DND-41 (cell line): ENCODE measurements at regions not wholly inside any gene's neighbourhood (a gene's known extent, or its start where the extent isn't known, plus 50 kb on each side); places are given as distances from the start of the nearest gene placed in this dataset.

Source experiments
- ATAC-seq: fragments of 200-7000 bp; cut with Tn5 transposase; 3 replicates; pipeline ENCODE4 v1.9.1; 2021; ENCODE audit warnings: low read depth; ENCODE audit not compliant: insufficient read depth
- DNase-seq: peaks from one replicate; pipeline ENCODE4 v3.0.0-alpha.2; 2020
- H2AFZ ChIP-seq: 2 replicates; pipeline ENCODE4 v1.6.0; 2012; ENCODE audit warnings: low read depth, low read length
- H3K27ac ChIP-seq: 2 replicates; pipeline ENCODE4 v1.5.1; 2012; ENCODE audit warnings: low read length, inconsistent platforms
- H3K27me3 ChIP-seq: fragments of 200-600 bp; sonication (generic); 2 replicates; pipeline ENCODE4 v1.6.0; 2012; ENCODE audit warnings: low read length, mild to moderate bottlenecking, inconsistent platforms; ENCODE audit not compliant: insufficient read depth, poor library complexity
- H3K36me3 ChIP-seq: 2 replicates; pipeline ENCODE4 v1.5.1; 2012; ENCODE audit warnings: low read length, inconsistent platforms; ENCODE audit not compliant: insufficient read depth
- H3K4me1 ChIP-seq: 2 replicates; pipeline ENCODE4 v1.5.1; 2012; ENCODE audit warnings: mild to moderate bottlenecking, low read length; ENCODE audit not compliant: insufficient read depth
- H3K4me2 ChIP-seq: 2 replicates; pipeline ENCODE4 v1.6.0; 2012; ENCODE audit warnings: mild to moderate bottlenecking, moderate library complexity, low read length, inconsistent platforms; ENCODE audit not compliant: insufficient read depth
- H3K4me3 ChIP-seq, 2 experiments: fragments of 200-600 bp in 1 of 2; shearing (Covaris generic) in 1 of 2; 2 replicates each; pipeline ENCODE4 v1.5.1; 2012 to 2016; ENCODE audit warnings: inconsistent platforms in 2 of 2, low read length in 2 of 2, mild to moderate bottlenecking in 2 of 2, low read depth in 1 of 2, moderate library complexity in 1 of 2
- H3K79me2 ChIP-seq: 2 replicates; pipeline ENCODE4 v1.6.0; 2012; ENCODE audit warnings: low read length, inconsistent platforms; ENCODE audit not compliant: insufficient read depth
- H3K9ac ChIP-seq: 2 replicates; pipeline ENCODE4 v1.6.0; 2012; ENCODE audit warnings: low read depth, mild to moderate bottlenecking, inconsistent platforms, low read length, moderate library complexity
- H3K9me3 ChIP-seq: 2 replicates; pipeline ENCODE4 v1.5.1; 2012; ENCODE audit warnings: low read length, moderate library complexity, mild to moderate bottlenecking, inconsistent platforms; ENCODE audit not compliant: insufficient read depth, severe bottlenecking
- H4K20me1 ChIP-seq: 2 replicates; pipeline ENCODE4 v1.6.0; 2012; ENCODE audit warnings: low read length; ENCODE audit not compliant: insufficient read depth
- EZH2 ChIP-seq: IDR thresholded peaks from 3 replicates; pipeline ENCODE4 v1.6.1; 2012; ENCODE audit warnings: borderline replicate concordance, low read depth, mild to moderate bottlenecking, moderate library complexity, low read length, inconsistent platforms; ENCODE audit not compliant: severe bottlenecking
- TF ChIP-seq, protein P1 (sequence below): IDR thresholded peaks from 2 replicates; pipeline ENCODE4 v1.5.1; 2012; ENCODE audit warnings: borderline replicate concordance, low read length, moderate library complexity, mild to moderate bottlenecking; ENCODE audit not compliant: poor library complexity, severe bottlenecking; ENCODE audit errors: extremely low read depth

- H3K9me3 ChIP-seq: no peaks in the 10 kb centered on the region
- no peak overlapping the region for H3K4me2 ChIP-seq
- TF ChIP-seq, protein P1, sequence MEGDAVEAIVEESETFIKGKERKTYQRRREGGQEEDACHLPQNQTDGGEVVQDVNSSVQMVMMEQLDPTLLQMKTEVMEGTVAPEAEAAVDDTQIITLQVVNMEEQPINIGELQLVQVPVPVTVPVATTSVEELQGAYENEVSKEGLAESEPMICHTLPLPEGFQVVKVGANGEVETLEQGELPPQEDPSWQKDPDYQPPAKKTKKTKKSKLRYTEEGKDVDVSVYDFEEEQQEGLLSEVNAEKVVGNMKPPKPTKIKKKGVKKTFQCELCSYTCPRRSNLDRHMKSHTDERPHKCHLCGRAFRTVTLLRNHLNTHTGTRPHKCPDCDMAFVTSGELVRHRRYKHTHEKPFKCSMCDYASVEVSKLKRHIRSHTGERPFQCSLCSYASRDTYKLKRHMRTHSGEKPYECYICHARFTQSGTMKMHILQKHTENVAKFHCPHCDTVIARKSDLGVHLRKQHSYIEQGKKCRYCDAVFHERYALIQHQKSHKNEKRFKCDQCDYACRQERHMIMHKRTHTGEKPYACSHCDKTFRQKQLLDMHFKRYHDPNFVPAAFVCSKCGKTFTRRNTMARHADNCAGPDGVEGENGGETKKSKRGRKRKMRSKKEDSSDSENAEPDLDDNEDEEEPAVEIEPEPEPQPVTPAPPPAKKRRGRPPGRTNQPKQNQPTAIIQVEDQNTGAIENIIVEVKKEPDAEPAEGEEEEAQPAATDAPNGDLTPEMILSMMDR: no peak
- H3K27me3 ChIP-seq: peaks cover 3% of the 10 kb centered on the region
- no peak for DNase-seq
- H3K4me3 ChIP-seq: no peak overlapping the region
- no peak for ATAC-seq
- no peaks in the 10 kb centered on the region for H4K20me1 ChIP-seq
- H3K36me3 ChIP-seq: no peaks in the 10 kb centered on the region
- no peak overlapping the region for H2AFZ ChIP-seq
- no peak overlapping the region for H3K9ac ChIP-seq
- no peak overlapping the region for H3K27ac ChIP-seq
- no peaks in the 10 kb centered on the region for H3K79me2 ChIP-seq
- no peaks in the 10 kb centered on the region for H3K4me1 ChIP-seq
Observed at GRCh38 chr4:15318621-15319348, 109.0 kb upstream of the C1QTNF7 start.

- no peak for ATAC-seq
- Histone ChIP-seq H3K27me3 (peaks cover 3% of the 10 kb centered on the region), H3K36me3 (no peaks in the 10 kb centered on the region), H3K4me1 (no peaks in the 10 kb centered on the region), H2AFZ (no peak overlapping the region), H3K4me3 (no peak overlapping the region), H3K4me2 (no peak overlapping the region), H4K20me1 (no peaks in the 10 kb centered on the region), H3K9me3 (no peaks in the 10 kb centered on the region), H3K27ac (no peak overlapping the region), H3K9ac (no peak overlapping the region), H3K79me2 (no peaks in the 10 kb centered on the region)
- TF ChIP-seq, protein P1: no peak
- TF ChIP-seq EZH2: no peak
- DNase-seq: no peak
Observed at GRCh38 chr4:15320121-15320678, 107.6 kb upstream of the C1QTNF7 start.

GRCh38 chr4:15322006-15322405 lies 105.8 kb upstream of the C1QTNF7 start:
- no peak for TF ChIP-seq EZH2
- TF ChIP-seq, protein P1: no peak
- H3K27me3 ChIP-seq: peaks cover 3% of the 10 kb centered on the region
- H2AFZ ChIP-seq: no peak overlapping the region
- H3K36me3 ChIP-seq: no peaks in the 10 kb centered on the region
- DNase-seq: no peak
- H3K4me3 ChIP-seq: no peak overlapping the region
- no peaks in the 10 kb centered on the region for H3K79me2 ChIP-seq
- ATAC-seq: no peak
- H4K20me1 ChIP-seq: no peaks in the 10 kb centered on the region
- H3K4me2 ChIP-seq: no peak overlapping the region
- no peaks in the 10 kb centered on the region for H3K9me3 ChIP-seq
- no peaks in the 10 kb centered on the region for H3K4me1 ChIP-seq
- no peak overlapping the region for H3K9ac ChIP-seq
- H3K27ac ChIP-seq: no peak overlapping the region
